ENCODE measurements at regions not wholly inside any gene's neighbourhood (a gene's known extent, or its start where the extent isn't known, plus 50 kb on each side); places are given as distances from the start of the nearest gene placed in this dataset.

DNA sequence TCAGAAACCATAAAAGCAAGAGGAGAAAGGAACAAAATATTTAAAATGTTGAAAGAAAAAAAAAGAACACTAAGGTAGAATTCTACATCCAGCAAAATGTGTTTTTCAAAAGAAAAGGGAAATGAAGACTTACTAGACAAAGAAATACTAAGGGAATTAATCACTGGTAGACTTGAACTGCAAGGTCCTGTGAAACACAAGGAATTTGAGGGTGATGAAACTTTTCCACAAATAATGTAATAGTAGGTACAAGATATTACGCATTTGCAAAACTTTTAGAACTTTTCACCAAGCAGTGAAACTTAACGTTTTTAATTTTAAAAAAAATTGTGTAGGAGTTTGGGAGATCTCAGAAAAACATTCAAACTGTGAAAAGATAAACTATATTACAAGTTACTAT is 180.3 kb upstream of the MAGEB16 start:
- no peak for TF ChIP-seq EZH2 (IDR thresholded peaks at IDR 0.05; ENCODE audit: borderline replicate concordance, low read depth, low read length, poor library complexity, severe bottlenecking)
- TF ChIP-seq, protein P1, sequence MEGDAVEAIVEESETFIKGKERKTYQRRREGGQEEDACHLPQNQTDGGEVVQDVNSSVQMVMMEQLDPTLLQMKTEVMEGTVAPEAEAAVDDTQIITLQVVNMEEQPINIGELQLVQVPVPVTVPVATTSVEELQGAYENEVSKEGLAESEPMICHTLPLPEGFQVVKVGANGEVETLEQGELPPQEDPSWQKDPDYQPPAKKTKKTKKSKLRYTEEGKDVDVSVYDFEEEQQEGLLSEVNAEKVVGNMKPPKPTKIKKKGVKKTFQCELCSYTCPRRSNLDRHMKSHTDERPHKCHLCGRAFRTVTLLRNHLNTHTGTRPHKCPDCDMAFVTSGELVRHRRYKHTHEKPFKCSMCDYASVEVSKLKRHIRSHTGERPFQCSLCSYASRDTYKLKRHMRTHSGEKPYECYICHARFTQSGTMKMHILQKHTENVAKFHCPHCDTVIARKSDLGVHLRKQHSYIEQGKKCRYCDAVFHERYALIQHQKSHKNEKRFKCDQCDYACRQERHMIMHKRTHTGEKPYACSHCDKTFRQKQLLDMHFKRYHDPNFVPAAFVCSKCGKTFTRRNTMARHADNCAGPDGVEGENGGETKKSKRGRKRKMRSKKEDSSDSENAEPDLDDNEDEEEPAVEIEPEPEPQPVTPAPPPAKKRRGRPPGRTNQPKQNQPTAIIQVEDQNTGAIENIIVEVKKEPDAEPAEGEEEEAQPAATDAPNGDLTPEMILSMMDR (conservative IDR thresholded peaks at IDR 0.05; ENCODE audit: low read depth, low read length): no peak
